GM23338 (cell line): ENCODE measurements at regions not wholly inside any gene's neighbourhood (a gene's known extent, or its start where the extent isn't known, plus 50 kb on each side); places are given as distances from the start of the nearest gene placed in this dataset.
A peak's percentile ranks its signal among the peaks of the same experiment; 100 is the strongest.

Experiments used
- ATAC-seq: fragments of 200-7000 bp; cut with Tn5 transposase; 3 replicates; pipeline ENCODE4 v1.9.1; 2020
- DNase-seq: peaks from one replicate; pipeline ENCODE4 v3.0.0-alpha.2; 2015; ENCODE audit warnings: low spot score
- H2AFZ ChIP-seq: fragments of 200-600 bp; sonication (generic); 2 replicates; pipeline ENCODE4 v1.8.0; 2016; ENCODE audit warnings: antibody characterized with exemption, mild to moderate bottlenecking, moderate library complexity
- H3F3A ChIP-seq: fragments of 200-600 bp; sonication (generic); replicated peaks from 2 replicates; pipeline ENCODE4 v1.8.0; 2017; ENCODE audit warnings: antibody characterized with exemption, mixed run types, low read depth
- H3K27ac ChIP-seq: fragments of 200-600 bp; sonication (generic); 2 replicates; pipeline ENCODE4 v1.6.1; 2016; ENCODE audit warnings: low read depth
- H3K27me3 ChIP-seq: fragments of 200-600 bp; sonication (generic); 2 replicates; pipeline ENCODE4 v1.8.0; 2016; ENCODE audit warnings: mild to moderate bottlenecking, mixed run types, moderate library complexity; ENCODE audit not compliant: insufficient read depth
- H3K36me3 ChIP-seq: fragments of 200-600 bp; sonication (generic); 2 replicates; pipeline ENCODE4 v1.8.0; 2016; ENCODE audit warnings: mild to moderate bottlenecking; ENCODE audit not compliant: insufficient read depth
- H3K4me1 ChIP-seq: fragments of 200-600 bp; sonication (generic); 2 replicates; pipeline ENCODE4 v1.8.0; 2016; ENCODE audit warnings: mild to moderate bottlenecking, moderate library complexity; ENCODE audit not compliant: insufficient read depth
- H3K4me2 ChIP-seq: fragments of 200-600 bp; sonication (generic); 2 replicates; pipeline ENCODE4 v1.7.1; 2017; ENCODE audit warnings: mixed run types
- H3K4me3 ChIP-seq: fragments of 200-600 bp; sonication (generic); 2 replicates; pipeline ENCODE4 v1.6.1; 2016; ENCODE audit warnings: mixed run types
- H3K79me2 ChIP-seq: fragments of 200-600 bp; sonication (generic); replicated peaks from 2 replicates; pipeline ENCODE4 v1.8.0; 2017; ENCODE audit warnings: mild to moderate bottlenecking; ENCODE audit not compliant: insufficient read depth
- H3K9me2 ChIP-seq: fragments of 200-600 bp; sonication (generic); 2 replicates; pipeline ENCODE4 v1.8.0; 2017; ENCODE audit not compliant: insufficient read depth
- H4K20me1 ChIP-seq: fragments of 200-600 bp; sonication (generic); replicated peaks from 2 replicates; pipeline ENCODE4 v1.8.0; 2017; ENCODE audit warnings: mild to moderate bottlenecking; ENCODE audit not compliant: insufficient read depth
- H3K27ac Mint-ChIP-seq: 2 replicates; pipeline ENCODE4 v1.8.0; 2020; ENCODE audit warnings: inconsistent platforms, mild to moderate bottlenecking, moderate library complexity, mixed read lengths
- H3K27me3 Mint-ChIP-seq: 3 replicates; pipeline ENCODE4 v1.8.0; 2022; ENCODE audit warnings: low read depth, mild to moderate bottlenecking, moderate library complexity, mixed read lengths, inconsistent platforms; ENCODE audit not compliant: insufficient read depth, poor library complexity
- H3K36me3 Mint-ChIP-seq: 3 replicates; pipeline ENCODE4 v1.8.0; 2021; ENCODE audit warnings: low read depth, mild to moderate bottlenecking, inconsistent platforms, moderate library complexity, mixed read lengths
- H3K4me1 Mint-ChIP-seq: 3 replicates; pipeline ENCODE4 v1.8.0; 2020; ENCODE audit warnings: mild to moderate bottlenecking, inconsistent platforms, mixed read lengths
- H3K4me3 Mint-ChIP-seq: 3 replicates; pipeline ENCODE4 v1.8.0; 2021; ENCODE audit warnings: moderate library complexity, mild to moderate bottlenecking, inconsistent platforms, mixed read lengths
- H3K9me3 Mint-ChIP-seq: 3 replicates; pipeline ENCODE4 v1.8.0; 2020; ENCODE audit warnings: moderate library complexity, mild to moderate bottlenecking, inconsistent platforms, mixed read lengths
- CREB1 ChIP-seq: fragments of 250-450 bp; sonication (Bioruptor Pico); IDR thresholded peaks from 2 replicates; pipeline ENCODE4 v1.5.0; 2020; ENCODE audit warnings: low read depth, mild to moderate bottlenecking, moderate library complexity
- CTCF ChIP-seq, 2 experiments: fragments of 200-600 bp in 1 of 2; sonication (generic) in 1 of 2; conservative IDR thresholded peaks; 2 replicates each; pipeline versions ENCODE4 v1.5.1 to v1.6.1; 2016 to 2017; ENCODE audit warnings: antibody characterized with exemption in 2 of 2, low read depth in 2 of 2, mild to moderate bottlenecking in 2 of 2, moderate library complexity in 1 of 2
- ETS1 ChIP-seq: IDR thresholded peaks from 2 replicates; pipeline ENCODE4 v1.6.1; 2016; ENCODE audit warnings: antibody characterized with exemption
- EZH2 ChIP-seq: fragments of 200-600 bp; sonication (generic); IDR thresholded peaks from one replicate; pipeline ENCODE4 v1.8.0; 2017; ENCODE audit warnings: antibody characterized with exemption, mild to moderate bottlenecking, low read depth; ENCODE audit not compliant: unreplicated experiment
- EZH2phosphoT487 ChIP-seq: fragments of 200-600 bp; sonication (generic); IDR thresholded peaks from one replicate; pipeline ENCODE4 v1.8.1; 2018; ENCODE audit warnings: antibody characterized with exemption; ENCODE audit not compliant: unreplicated experiment
- JUNB ChIP-seq: IDR thresholded peaks from one replicate; pipeline ENCODE4 v1.6.1; 2016; ENCODE audit warnings: antibody characterized with exemption; ENCODE audit not compliant: unreplicated experiment
- NANOG ChIP-seq: IDR thresholded peaks from 2 replicates; pipeline ENCODE4 v1.6.1; 2016; ENCODE audit warnings: antibody characterized with exemption, borderline replicate concordance
- POLR2AphosphoS5 ChIP-seq: IDR thresholded peaks from 2 replicates; pipeline ENCODE4 v1.6.1; 2016; ENCODE audit warnings: antibody characterized with exemption, low read depth
- REST ChIP-seq: IDR thresholded peaks from one replicate; pipeline ENCODE4 v1.6.1; 2018; ENCODE audit warnings: antibody characterized with exemption; ENCODE audit not compliant: unreplicated experiment
- STAT1 ChIP-seq: IDR thresholded peaks from one replicate; pipeline ENCODE4 v1.6.1; 2016; ENCODE audit warnings: antibody characterized with exemption; ENCODE audit not compliant: unreplicated experiment
- ZNF114 ChIP-seq: fragments of 250-450 bp; sonication (Bioruptor Pico); IDR thresholded peaks from 2 replicates; pipeline ENCODE4 v1.5.0; 2020; ENCODE audit warnings: mild to moderate bottlenecking, moderate library complexity
- ZNF331 ChIP-seq: fragments of 250-450 bp; sonication (Bioruptor Pico); IDR thresholded peaks from 2 replicates; pipeline ENCODE4 v1.5.0; 2020; ENCODE audit warnings: low read depth, mild to moderate bottlenecking, moderate library complexity
- ZNF462 ChIP-seq: fragments of 250-450 bp; sonication (Bioruptor Pico); IDR thresholded peaks from 2 replicates; pipeline ENCODE4 v1.5.0; 2020; ENCODE audit warnings: mild to moderate bottlenecking, moderate library complexity

GRCh38 chr14:26389646-26390508, 208.0 kb downstream of the NOVA1 start:
- Histone ChIP-seq H3F3A (no peaks in the 10 kb centered on the region), H3K4me1 (peaks cover 25% of the 10 kb centered on the region), H3K4me3 (no peak overlapping the region), H3K79me2 (no peaks in the 10 kb centered on the region), H3K27ac (no peak overlapping the region), H4K20me1 (no peaks in the 10 kb centered on the region), H3K36me3 (no peaks in the 10 kb centered on the region), H3K27me3 (no peaks in the 10 kb centered on the region), H3K9me2 (no peaks in the 10 kb centered on the region; the same call in 1 of the 2 replicates), H2AFZ (peak overlapping the region; percentile 2), H3K4me2 (no peak overlapping the region)
- ATAC-seq (no peak), DNase-seq (no peak)
- Mint-ChIP-seq H3K36me3 (no peaks in the 10 kb centered on the region), H3K4me3 (no peak overlapping the region), H3K4me1 (peaks cover 30% of the 10 kb centered on the region), H3K27me3 (no peaks in the 10 kb centered on the region), H3K27ac (no peak overlapping the region), H3K9me3 (no peaks in the 10 kb centered on the region)
- TF ChIP-seq REST: no peak
- no peak for TF ChIP-seq POLR2AphosphoS5
- TF ChIP-seq EZH2: no peak
- TF ChIP-seq CREB1 (CRISPR knock-in tag): no peak
- TF ChIP-seq EZH2phosphoT487: no peak
- TF ChIP-seq ZNF462 (CRISPR knock-in tag): no peak
- no peak for TF ChIP-seq NANOG
- TF ChIP-seq ETS1: no peak
- no peak for TF ChIP-seq STAT1
- TF ChIP-seq CTCF (conservative IDR thresholded peaks at IDR 0.05; ENCODE audit: low read depth in 2 of 2): no peak
- TF ChIP-seq JUNB: no peak
- TF ChIP-seq ZNF331: no peak
- TF ChIP-seq ZNF114 (CRISPR knock-in tag): no peak
